Testis (tissue), 2 donors: ENCODE measurements at regions not wholly inside any gene's neighbourhood (a gene's known extent, or its start where the extent isn't known, plus 50 kb on each side); places are given as distances from the start of the nearest gene placed in this dataset.

Experiments
- DNase-seq: peaks from one replicate; pipeline ENCODE4 v3.0.0-alpha.2; 2019
- H3K27ac ChIP-seq, 2 donors: fragments of 200-600 bp; sonication (generic); one replicate each; pipeline ENCODE4 v1.5.1; 2019
- H3K27me3 ChIP-seq: fragments of 200-600 bp; sonication (generic); one replicate; pipeline ENCODE4 v1.5.1; 2019
- H3K36me3 ChIP-seq: fragments of 200-600 bp; sonication (generic); one replicate; pipeline ENCODE4 v1.5.1; 2017; ENCODE audit warnings: low read depth; ENCODE audit errors: missing control alignments
- H3K4me1 ChIP-seq: fragments of 200-600 bp; sonication (generic); one replicate; pipeline ENCODE4 v1.5.1; 2019
- H3K4me3 ChIP-seq, 2 donors: fragments of 200-600 bp; sonication (generic); one replicate each; pipeline ENCODE4 v1.5.1; 2017 to 2019
- H3K9me3 ChIP-seq: fragments of 200-600 bp; sonication (generic); one replicate; pipeline ENCODE4 v1.5.1; 2017
- POLR2A ChIP-seq: fragments of 450-650 bp; IDR thresholded peaks from one replicate; pipeline ENCODE4 v1.6.1; 2017; ENCODE audit warnings: antibody characterized with exemption, mild to moderate bottlenecking, moderate library complexity
- WGBS, 2 donors: methylation state at CpG; one replicate each; pipeline ENCODE4 v1.1.5; 2018; 5-methylcytosine and 5-hydroxymethylcytosine counted together
- intact Hi-C: fragments of 100-400 bp; cut with DNase I; formaldehyde crosslinking; loops from one replicate; pipeline ENCODE4 v1.15.1; 2023; ENCODE audit warnings: low total_unique reads
- TF ChIP-seq, protein P1 (sequence below), 3 experiments: fragments of 450-650 bp in 2 of 3; fragments of 200-600 bp in 1 of 3; sonication (generic) in 1 of 3; IDR thresholded peaks; one replicate each; pipeline ENCODE4 v1.5.1; 2016 to 2019; ENCODE audit warnings: antibody characterized with exemption in 3 of 3, mild to moderate bottlenecking in 2 of 3, moderate library complexity in 1 of 3

DNA sequence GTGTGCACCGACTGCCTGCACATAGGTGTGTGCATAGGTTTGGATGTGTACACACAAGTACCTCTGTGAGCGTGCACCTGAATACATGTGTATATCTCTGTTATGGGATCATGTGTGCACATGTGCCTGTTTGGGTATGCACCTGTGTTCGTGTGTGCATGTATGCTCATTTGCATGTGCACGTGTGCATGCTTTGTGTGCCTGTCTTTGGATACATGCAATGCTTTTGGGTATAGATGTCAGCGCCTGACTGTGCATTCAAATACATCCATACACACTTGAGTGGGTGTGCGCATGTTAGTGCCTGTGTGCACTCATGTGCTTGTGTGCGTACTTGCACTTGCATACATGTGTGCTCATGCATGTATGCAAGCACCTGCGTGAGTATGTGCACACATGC lies 258.1 kb downstream of the IRX2 start:
- H3K9me3 ChIP-seq: no peaks in the 10 kb centered on the region
- H3K36me3 ChIP-seq: no peaks in the 10 kb centered on the region
- TF ChIP-seq, protein P1, sequence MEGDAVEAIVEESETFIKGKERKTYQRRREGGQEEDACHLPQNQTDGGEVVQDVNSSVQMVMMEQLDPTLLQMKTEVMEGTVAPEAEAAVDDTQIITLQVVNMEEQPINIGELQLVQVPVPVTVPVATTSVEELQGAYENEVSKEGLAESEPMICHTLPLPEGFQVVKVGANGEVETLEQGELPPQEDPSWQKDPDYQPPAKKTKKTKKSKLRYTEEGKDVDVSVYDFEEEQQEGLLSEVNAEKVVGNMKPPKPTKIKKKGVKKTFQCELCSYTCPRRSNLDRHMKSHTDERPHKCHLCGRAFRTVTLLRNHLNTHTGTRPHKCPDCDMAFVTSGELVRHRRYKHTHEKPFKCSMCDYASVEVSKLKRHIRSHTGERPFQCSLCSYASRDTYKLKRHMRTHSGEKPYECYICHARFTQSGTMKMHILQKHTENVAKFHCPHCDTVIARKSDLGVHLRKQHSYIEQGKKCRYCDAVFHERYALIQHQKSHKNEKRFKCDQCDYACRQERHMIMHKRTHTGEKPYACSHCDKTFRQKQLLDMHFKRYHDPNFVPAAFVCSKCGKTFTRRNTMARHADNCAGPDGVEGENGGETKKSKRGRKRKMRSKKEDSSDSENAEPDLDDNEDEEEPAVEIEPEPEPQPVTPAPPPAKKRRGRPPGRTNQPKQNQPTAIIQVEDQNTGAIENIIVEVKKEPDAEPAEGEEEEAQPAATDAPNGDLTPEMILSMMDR (IDR thresholded peaks at IDR 0.05): no peak
- no peak for TF ChIP-seq POLR2A
- WGBS, 2 donors: 90 to 92% methylated on average over 7 to 8 of the region's 8 CpGs
- intact Hi-C loops: no loop called here
- no peak overlapping the region for H3K27ac ChIP-seq
- H3K4me1 ChIP-seq: no peaks in the 10 kb centered on the region
- no peak overlapping the region for H3K4me3 ChIP-seq
- no peaks in the 10 kb centered on the region for H3K27me3 ChIP-seq
- no peak for DNase-seq

- no peak for TF ChIP-seq POLR2A
- TF ChIP-seq, protein P1 (IDR thresholded peaks at IDR 0.05): no peak
- Histone ChIP-seq H3K27me3 (no peaks in the 10 kb centered on the region), H3K9me3 (no peaks in the 10 kb centered on the region), H3K4me1 (no peaks in the 10 kb centered on the region), H3K27ac (no peak overlapping the region), H3K4me3 (no peak overlapping the region), H3K36me3 (no peaks in the 10 kb centered on the region)
- intact Hi-C loops: no loop called here
- no peak for DNase-seq
- 53 to 67% methylated on average over 7 of the region's 7 CpGs for WGBS, 2 donors
Measured at GRCh38 chr5:2492476-2492875, 259.0 kb downstream of the IRX2 start.

DNA sequence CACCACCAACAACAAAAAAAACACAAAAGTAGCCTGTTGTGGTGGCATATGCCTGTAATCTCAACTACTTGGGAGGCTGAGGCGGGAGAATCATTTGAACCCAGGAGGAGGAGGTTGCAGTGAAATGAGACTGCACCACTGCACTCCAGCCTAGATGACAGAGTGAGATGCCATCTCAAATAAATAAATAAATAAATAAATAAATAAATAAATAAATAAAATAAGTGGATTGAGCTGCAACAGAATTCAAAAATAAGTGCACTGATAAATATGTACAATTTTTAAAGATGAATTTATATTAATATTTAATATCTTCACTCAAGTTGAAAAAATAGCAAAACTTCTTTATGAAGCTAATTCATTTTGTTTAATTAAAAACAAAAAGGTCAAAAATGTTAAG lies 259.6 kb downstream of the IRX2 start:
- no peak for DNase-seq
- TF ChIP-seq, protein P1 (IDR thresholded peaks at IDR 0.05): no peak
- TF ChIP-seq POLR2A: no peak
- H3K9me3 ChIP-seq: no peaks in the 10 kb centered on the region
- H3K36me3 ChIP-seq: no peaks in the 10 kb centered on the region
- H3K27ac ChIP-seq: no peak overlapping the region
- no peaks in the 10 kb centered on the region for H3K27me3 ChIP-seq
- no peak overlapping the region for H3K4me3 ChIP-seq
- 83 to 100% methylated on average over 1 of the region's 1 CpG for WGBS, 2 donors
- no peaks in the 10 kb centered on the region for H3K4me1 ChIP-seq
- intact Hi-C loops: no loop called here

GRCh38 chr5:2489306-2489705 lies 262.2 kb downstream of the IRX2 start:
- TF ChIP-seq POLR2A: no peak
- TF ChIP-seq, protein P1 (IDR thresholded peaks at IDR 0.05): no peak
- Histone ChIP-seq H3K4me1 (no peaks in the 10 kb centered on the region), H3K27ac (no peak overlapping the region), H3K36me3 (no peaks in the 10 kb centered on the region), H3K4me3 (no peak overlapping the region), H3K9me3 (no peaks in the 10 kb centered on the region), H3K27me3 (no peaks in the 10 kb centered on the region)
- intact Hi-C loops: no loop called here
- no peak for DNase-seq
- WGBS, 2 donors: 82 to 87% methylated on average over 10 of the region's 10 CpGs

DNA sequence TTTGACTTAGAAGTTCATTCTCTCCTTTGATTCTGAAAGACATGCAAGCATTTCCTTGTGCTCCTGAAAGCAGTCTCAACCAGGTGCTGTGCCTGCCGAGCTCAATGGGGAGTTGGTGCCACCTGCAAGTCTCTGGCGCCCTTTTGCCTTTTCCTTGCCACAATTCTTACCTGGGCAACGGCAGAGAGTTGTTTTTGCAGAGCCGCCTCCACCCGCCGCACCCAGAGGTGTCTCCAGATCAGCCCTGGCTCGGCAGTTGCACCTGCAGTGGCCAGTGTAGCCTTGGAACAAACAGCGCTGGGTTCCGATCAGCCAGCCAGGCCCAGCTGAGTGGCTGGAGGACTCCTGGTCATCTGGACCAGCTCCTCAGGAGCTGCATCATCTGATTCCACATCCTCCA lies 262.9 kb downstream of the IRX2 start:
- no peak for DNase-seq
- Histone ChIP-seq H3K4me3 (no peak overlapping the region), H3K27ac (no peak overlapping the region), H3K4me1 (no peaks in the 10 kb centered on the region), H3K9me3 (no peaks in the 10 kb centered on the region), H3K27me3 (no peaks in the 10 kb centered on the region), H3K36me3 (no peaks in the 10 kb centered on the region)
- 91 to 92% methylated on average over 8 to 9 of the region's 9 CpGs for WGBS, 2 donors
- TF ChIP-seq POLR2A: no peak
- TF ChIP-seq, protein P1 (IDR thresholded peaks at IDR 0.05): no peak
- intact Hi-C loops: no loop called here
